22Rv1 (cell line): ENCODE measurements at regions not wholly inside any gene's neighbourhood (a gene's known extent, or its start where the extent isn't known, plus 50 kb on each side); places are given as distances from the start of the nearest gene placed in this dataset.

Experiments used
- ZFX ChIP-seq: fragments of 450-650 bp; IDR thresholded peaks from 2 replicates; pipeline ENCODE4 v1.6.1; 2017; ENCODE audit warnings: antibody characterized with exemption, borderline replicate concordance
- TF ChIP-seq, protein P1 (sequence below): fragments of 450-650 bp; IDR thresholded peaks from 2 replicates; pipeline ENCODE4 v1.5.1; 2017; ENCODE audit warnings: mild to moderate bottlenecking

DNA sequence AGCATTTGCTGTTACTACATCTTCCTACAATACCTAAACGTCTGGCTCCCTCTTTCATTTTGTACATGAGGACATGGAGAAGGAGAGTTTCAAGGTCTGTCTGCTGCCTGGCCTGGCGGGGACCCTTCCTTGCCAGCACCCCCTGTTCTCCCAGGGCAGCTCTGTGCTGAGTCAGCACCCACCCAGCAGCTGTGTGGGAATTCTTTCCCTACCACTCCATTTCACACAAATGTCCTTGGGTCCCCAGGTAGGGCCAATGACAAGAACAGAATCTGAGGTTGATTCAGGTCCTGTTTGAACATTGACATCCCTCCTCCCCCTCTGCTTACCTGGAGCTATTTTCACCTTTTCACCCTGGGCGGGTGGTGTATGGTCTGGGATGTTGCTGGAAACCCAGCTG lies 129.9 kb upstream of the ITGA6 start:
- TF ChIP-seq, protein P1, sequence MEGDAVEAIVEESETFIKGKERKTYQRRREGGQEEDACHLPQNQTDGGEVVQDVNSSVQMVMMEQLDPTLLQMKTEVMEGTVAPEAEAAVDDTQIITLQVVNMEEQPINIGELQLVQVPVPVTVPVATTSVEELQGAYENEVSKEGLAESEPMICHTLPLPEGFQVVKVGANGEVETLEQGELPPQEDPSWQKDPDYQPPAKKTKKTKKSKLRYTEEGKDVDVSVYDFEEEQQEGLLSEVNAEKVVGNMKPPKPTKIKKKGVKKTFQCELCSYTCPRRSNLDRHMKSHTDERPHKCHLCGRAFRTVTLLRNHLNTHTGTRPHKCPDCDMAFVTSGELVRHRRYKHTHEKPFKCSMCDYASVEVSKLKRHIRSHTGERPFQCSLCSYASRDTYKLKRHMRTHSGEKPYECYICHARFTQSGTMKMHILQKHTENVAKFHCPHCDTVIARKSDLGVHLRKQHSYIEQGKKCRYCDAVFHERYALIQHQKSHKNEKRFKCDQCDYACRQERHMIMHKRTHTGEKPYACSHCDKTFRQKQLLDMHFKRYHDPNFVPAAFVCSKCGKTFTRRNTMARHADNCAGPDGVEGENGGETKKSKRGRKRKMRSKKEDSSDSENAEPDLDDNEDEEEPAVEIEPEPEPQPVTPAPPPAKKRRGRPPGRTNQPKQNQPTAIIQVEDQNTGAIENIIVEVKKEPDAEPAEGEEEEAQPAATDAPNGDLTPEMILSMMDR, result no peak
- TF ChIP-seq ZFX, result no peak
